Prostate gland (tissue), 2 donors: ENCODE measurements at regions not wholly inside any gene's neighbourhood (a gene's known extent, or its start where the extent isn't known, plus 50 kb on each side); places are given as distances from the start of the nearest gene placed in this dataset.

Experiments used
- POLR2A ChIP-seq: fragments of 450-650 bp; IDR thresholded peaks from one replicate; pipeline ENCODE4 v1.6.1; 2016; ENCODE audit warnings: antibody characterized with exemption, mild to moderate bottlenecking
- POLR2AphosphoS5 ChIP-seq: sonication (generic); formaldehyde crosslinking; IDR thresholded peaks from one replicate; pipeline ENCODE4 v1.6.1; 2017; ENCODE audit warnings: antibody characterized with exemption
- TF ChIP-seq, protein P1 (sequence below), 4 experiments: fragments of 200-600 bp in 2 of 4; fragments of 450-650 bp in 2 of 4; sonication (generic) in 2 of 4; IDR thresholded peaks; 1 replicate in 3 of 4; 2 replicates in 1 of 4; pipeline ENCODE4 v1.5.1; 2016 to 2019; ENCODE audit warnings: antibody characterized with exemption in 4 of 4, mild to moderate bottlenecking in 2 of 4, moderate library complexity in 2 of 4

DNA sequence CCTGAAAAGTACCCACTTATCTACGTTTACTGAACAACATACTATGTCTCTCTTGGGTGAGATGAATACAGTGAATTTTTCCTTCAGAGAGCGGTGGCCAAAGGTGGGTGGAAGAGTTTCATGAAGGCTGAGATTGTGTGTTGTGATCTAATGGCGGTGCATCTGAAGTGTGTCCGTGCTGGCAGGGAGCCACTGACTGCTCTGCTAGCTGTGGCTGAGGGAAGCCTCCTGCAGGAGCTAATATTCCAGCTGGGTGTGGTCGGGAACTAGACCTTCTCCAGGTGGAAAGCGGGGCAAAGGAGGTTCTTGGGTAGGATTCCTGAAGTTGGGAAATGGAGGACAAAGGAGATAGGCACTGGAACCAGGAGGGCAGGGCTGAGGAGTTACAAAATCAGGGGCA, 69.2 kb upstream of the GRB10 start:
- TF ChIP-seq POLR2A (no peak), POLR2AphosphoS5 (no peak)
- TF ChIP-seq, protein P1, sequence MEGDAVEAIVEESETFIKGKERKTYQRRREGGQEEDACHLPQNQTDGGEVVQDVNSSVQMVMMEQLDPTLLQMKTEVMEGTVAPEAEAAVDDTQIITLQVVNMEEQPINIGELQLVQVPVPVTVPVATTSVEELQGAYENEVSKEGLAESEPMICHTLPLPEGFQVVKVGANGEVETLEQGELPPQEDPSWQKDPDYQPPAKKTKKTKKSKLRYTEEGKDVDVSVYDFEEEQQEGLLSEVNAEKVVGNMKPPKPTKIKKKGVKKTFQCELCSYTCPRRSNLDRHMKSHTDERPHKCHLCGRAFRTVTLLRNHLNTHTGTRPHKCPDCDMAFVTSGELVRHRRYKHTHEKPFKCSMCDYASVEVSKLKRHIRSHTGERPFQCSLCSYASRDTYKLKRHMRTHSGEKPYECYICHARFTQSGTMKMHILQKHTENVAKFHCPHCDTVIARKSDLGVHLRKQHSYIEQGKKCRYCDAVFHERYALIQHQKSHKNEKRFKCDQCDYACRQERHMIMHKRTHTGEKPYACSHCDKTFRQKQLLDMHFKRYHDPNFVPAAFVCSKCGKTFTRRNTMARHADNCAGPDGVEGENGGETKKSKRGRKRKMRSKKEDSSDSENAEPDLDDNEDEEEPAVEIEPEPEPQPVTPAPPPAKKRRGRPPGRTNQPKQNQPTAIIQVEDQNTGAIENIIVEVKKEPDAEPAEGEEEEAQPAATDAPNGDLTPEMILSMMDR (IDR thresholded peaks at IDR 0.05), result no peak
